LNCaP clone FGC (cell line): ENCODE measurements at regions not wholly inside any gene's neighbourhood (a gene's known extent, or its start where the extent isn't known, plus 50 kb on each side); places are given as distances from the start of the nearest gene placed in this dataset.

Experiments used
- DNase-seq: peaks from one replicate; pipeline ENCODE4 v3.0.0-alpha.2; 2011; ENCODE audit warnings: low read depth
- H3K4me3 ChIP-seq: 2 replicates; pipeline ENCODE4 v1.5.1; 2011; ENCODE audit warnings: mild to moderate bottlenecking, low read depth, low read length, control low read depth
- TF ChIP-seq, protein P1 (sequence below): IDR thresholded peaks from 2 replicates; pipeline ENCODE4 v1.5.1; 2012; ENCODE audit warnings: mild to moderate bottlenecking; ENCODE audit not compliant: control insufficient read depth, insufficient read depth; ENCODE audit errors: extremely low read depth

DNA sequence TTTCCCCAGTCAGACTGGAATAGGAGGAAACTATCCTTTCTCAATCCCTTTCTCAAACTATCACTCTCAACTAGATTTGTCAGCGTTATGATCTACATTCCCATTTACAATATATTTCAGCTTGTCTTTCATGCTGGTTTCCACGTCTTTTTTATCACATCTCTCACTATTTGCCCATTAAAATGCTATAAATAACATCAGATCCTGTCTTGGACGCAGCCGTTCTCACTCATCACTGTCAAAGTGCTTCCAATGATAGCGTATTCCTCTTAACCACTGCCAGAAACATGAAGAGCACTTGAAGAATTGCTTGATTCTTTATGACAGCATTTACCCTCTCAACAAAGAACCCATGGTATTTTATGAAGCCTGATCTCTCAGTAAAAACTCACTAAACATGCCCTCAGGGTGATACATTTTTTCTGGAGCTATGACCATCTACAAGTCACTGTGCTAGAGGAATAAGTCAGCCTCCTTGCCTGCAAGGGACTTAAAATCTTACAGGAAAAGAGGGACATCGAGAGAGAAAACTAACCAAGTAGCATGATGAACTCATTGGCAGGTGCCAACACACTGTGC, 205.6 kb upstream of the PFKP start:
- no peak overlapping the region for H3K4me3 ChIP-seq
- TF ChIP-seq, protein P1, sequence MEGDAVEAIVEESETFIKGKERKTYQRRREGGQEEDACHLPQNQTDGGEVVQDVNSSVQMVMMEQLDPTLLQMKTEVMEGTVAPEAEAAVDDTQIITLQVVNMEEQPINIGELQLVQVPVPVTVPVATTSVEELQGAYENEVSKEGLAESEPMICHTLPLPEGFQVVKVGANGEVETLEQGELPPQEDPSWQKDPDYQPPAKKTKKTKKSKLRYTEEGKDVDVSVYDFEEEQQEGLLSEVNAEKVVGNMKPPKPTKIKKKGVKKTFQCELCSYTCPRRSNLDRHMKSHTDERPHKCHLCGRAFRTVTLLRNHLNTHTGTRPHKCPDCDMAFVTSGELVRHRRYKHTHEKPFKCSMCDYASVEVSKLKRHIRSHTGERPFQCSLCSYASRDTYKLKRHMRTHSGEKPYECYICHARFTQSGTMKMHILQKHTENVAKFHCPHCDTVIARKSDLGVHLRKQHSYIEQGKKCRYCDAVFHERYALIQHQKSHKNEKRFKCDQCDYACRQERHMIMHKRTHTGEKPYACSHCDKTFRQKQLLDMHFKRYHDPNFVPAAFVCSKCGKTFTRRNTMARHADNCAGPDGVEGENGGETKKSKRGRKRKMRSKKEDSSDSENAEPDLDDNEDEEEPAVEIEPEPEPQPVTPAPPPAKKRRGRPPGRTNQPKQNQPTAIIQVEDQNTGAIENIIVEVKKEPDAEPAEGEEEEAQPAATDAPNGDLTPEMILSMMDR, result no peak
- DNase-seq, result no peak

DNA sequence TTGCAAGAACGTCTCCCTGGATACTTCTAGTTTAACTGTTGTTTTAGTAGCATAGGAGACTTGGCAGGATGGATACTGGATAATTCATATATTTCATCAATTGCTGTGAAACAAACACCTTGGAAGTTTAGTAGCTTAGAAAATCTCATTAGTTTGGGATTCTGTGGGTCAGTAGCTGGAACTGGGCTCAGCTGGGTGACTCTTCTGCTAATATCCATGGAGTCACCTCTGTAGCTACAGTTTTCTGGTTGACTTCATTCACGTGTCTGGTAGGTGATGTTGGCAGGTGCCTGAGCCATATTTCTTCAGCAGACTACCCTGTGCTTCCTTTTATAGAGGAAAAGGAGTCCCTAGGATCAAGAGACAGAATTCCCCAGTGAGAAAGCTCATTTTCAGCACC, 208.9 kb upstream of the PFKP start:
- DNase-seq, result no peak
- TF ChIP-seq, protein P1, result no peak
- H3K4me3 ChIP-seq, result no peak overlapping the region

DNA sequence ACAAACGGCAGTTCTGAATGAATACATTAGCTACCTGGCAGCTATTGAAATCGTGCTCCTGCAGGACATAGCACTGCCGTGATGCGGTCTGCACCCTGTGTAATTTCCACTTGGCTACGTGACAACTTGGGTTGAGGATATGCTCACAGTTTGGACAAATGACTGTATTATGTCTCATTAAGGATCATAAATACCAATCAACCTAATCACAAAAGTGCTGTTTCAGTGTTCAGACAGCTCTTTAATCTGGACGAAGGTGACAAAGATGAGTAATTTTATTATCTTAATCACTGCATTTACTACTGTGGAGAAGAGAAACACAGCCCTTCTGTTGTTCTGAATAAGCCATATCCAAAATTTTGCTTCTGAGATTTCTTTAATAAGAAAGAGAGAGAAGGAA, 210.8 kb upstream of the PFKP start:
- H3K4me3 ChIP-seq, result no peak overlapping the region
- no peak for DNase-seq
- TF ChIP-seq, protein P1, result no peak

DNA sequence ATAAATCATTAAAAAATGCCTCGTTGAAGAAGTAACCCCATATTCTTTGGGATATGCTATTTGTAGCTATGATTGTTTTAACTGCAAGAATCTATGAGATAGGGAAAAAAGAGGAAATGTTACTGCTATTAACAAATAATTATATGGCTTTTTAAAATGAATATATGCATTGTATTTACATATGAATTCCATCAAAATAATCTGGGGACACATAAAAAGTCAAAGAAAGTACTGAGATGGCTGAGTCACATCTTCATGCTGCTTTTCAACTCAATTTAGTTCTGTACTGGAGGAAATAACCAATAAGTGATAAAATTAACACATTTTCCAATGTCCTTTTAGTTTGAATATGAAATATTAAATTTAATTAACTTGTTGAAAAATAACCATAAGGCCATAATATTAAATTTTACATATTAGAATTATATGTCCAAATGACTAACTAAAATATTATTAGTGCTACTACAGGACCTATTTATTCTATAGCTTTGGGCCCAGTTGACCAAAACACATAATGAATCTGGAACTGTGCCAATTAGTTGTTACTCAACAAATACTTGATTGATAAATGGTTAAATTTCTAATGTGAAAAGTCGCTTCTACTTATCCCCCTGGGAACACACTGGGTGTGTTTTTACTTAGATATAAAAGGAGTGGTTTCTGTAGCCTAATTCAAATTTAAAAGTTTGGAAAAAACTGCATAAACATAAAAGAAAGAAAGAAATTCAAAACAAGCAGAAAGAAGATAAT, 214.6 kb upstream of the PFKP start:
- DNase-seq, result no peak
- H3K4me3 ChIP-seq, result no peak overlapping the region
- TF ChIP-seq, protein P1, result no peak

DNA sequence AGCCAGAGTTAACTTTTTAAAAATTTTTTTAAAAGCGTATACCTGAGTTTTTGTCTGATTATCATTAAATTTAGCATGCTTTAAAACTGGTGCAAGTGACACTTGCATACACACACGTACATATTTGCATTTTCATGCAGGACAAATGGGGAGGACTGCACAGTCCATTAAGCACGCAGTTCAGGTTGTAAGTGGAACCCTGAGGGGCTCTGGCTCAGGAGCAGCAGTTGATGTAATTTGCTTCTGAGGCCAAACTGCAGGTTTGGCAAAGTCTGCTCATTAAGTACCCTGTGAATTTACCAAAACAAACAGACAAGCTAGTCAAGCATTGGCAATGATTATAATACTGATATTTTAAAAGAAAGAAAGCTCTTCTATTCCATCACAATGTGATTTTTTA, 215.8 kb upstream of the PFKP start:
- no peak overlapping the region for H3K4me3 ChIP-seq
- TF ChIP-seq, protein P1, result no peak
- no peak for DNase-seq

DNA sequence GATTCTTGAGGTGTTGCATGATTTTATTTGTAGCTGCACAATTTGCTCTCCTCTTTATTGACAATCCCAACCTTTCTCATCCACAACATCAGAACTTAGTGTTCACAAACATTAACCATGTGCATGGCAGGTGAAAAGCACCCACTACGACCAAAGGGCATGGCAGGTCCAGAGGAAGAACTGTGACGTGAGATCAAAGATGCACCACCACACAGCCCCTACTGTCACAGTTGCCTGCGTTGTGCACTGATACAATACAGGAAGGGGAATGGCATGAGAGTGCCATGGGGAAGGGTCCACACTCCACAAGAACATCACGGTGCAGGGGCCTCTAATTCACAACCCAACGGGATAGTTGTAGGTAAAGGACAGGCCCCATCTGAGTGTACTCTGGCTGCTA, 217.1 kb upstream of the PFKP start:
- no peak for DNase-seq
- no peak overlapping the region for H3K4me3 ChIP-seq
- TF ChIP-seq, protein P1, result no peak

DNA sequence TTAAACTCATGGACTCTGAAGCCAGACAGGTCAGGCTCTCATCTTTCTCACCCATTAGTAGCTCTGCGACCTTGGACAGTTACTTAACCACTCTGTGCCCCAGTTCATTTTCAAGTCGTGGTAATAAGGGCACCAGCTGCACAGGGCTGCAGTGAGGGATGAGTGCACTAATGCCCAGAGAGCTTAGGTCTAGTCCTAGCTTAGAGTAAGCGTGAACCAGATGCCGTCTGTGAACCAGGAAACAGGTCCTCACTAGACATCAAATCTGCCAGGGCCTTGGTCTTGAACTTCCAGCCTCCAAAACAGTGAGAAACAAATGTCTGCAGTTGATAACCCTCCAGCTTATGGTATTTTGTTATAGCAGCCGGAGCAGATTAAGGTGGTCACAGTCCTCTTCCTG, 222.4 kb upstream of the PFKP start:
- TF ChIP-seq, protein P1, result no peak
- DNase-seq, result no peak
- H3K4me3 ChIP-seq, result no peak overlapping the region
